ENCODE measurements at regions not wholly inside any gene's neighbourhood (a gene's known extent, or its start where the extent isn't known, plus 50 kb on each side); places are given as distances from the start of the nearest gene placed in this dataset.

- TF ChIP-seq MAX (IDR thresholded peaks at IDR 0.05), result no peak
- TF ChIP-seq TAF1 (IDR thresholded peaks at IDR 0.05; ENCODE audit: low read depth), result no peak
- TF ChIP-seq YY1 (IDR thresholded peaks at IDR 0.05; ENCODE audit: low read depth), result no peak
- no peak for TF ChIP-seq EGR1 (IDR thresholded peaks at IDR 0.05)
- TF ChIP-seq EP300 (IDR thresholded peaks at IDR 0.05; ENCODE audit: borderline replicate concordance), result no peak
- no peak for TF ChIP-seq CEBPB (IDR thresholded peaks at IDR 0.05)
- TF ChIP-seq REST (IDR thresholded peaks at IDR 0.05; ENCODE audit: low read depth), result no peak
- TF ChIP-seq USF1 (IDR thresholded peaks at IDR 0.05), result no peak
- TF ChIP-seq RAD21 (IDR thresholded peaks at IDR 0.05; ENCODE audit: low read depth), result no peak
- no peak for TF ChIP-seq NFIC (IDR thresholded peaks at IDR 0.05)
- no peak for TF ChIP-seq TEAD4 (IDR thresholded peaks at IDR 0.05)
- no peak for TF ChIP-seq CREB1 (IDR thresholded peaks at IDR 0.05; ENCODE audit: low read depth)
These were observed 227.3 kb upstream of the ADGRL2 start for GRCh38 chr1:81573458-81573857.
